Activated CD4-positive, alpha-beta T cell treated with anti-CD3 and anti-CD28 coated beads, Interleukin-2, amount 50 U/mL, for 1 hour (primary cell): ENCODE measurements at regions not wholly inside any gene's neighbourhood (a gene's known extent, or its start where the extent isn't known, plus 50 kb on each side); places are given as distances from the start of the nearest gene placed in this dataset.

Experiments used
- DNase-seq: peaks from one replicate; pipeline ENCODE4 v3.0.0-alpha.2; 2020

DNA sequence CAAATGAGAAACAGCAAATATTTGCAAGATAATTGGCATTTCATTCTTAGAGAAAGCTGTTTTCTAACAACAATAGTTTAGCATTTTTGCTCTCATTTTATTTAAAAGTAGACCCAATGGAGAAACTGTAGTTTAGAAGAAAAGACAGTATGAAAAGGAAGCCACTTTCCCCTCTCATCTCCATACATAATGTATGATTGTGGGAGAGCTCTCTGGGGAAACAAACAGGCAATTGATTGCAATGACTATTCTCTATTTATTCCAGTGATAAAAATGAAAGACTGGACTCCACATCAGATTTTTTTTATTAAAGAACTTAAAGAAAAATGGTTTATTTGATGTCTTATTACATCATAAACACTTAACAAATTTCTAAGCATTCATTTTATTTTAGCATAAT is 116.8 kb upstream of the SASH1 start:
- no peak for DNase-seq

DNA sequence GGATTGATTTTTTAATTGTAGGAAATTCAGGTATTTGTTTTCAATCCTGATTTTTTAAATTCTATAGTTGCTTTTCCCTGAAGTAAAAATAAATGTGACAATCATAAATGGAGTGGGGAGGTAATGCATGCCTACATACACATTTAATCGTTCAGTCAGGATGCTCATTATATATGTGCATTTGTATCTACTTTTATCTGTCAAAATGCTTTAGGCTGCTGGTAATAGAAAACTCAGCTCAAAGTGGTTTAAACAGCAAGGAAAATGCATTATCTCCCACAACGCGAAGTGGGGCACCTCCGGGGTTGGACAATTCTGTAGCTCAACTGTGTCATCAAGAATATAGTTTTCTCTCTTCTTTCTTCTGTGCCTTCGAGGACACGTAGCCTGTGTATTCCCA is 116.4 kb upstream of the SASH1 start:
- no peak for DNase-seq

DNA sequence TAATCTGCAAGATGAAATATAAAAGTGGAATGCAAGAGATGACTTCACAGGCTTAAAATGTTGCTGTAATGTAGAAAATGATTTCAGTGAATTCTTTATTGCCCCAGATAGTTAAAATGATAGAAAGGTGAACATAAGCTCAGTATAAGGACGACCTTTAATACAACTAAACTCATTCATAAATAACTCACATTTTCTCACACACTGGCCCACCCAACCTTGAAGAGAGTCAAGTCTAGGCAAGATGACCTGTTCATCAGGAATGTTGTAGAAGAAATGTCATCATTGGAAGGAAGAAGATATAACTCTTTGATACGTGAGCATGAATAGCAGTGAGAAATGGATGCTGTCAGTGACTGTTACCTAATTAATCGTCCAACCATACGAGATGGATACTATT is 111.1 kb upstream of the SASH1 start:
- DNase-seq: no peak

DNA sequence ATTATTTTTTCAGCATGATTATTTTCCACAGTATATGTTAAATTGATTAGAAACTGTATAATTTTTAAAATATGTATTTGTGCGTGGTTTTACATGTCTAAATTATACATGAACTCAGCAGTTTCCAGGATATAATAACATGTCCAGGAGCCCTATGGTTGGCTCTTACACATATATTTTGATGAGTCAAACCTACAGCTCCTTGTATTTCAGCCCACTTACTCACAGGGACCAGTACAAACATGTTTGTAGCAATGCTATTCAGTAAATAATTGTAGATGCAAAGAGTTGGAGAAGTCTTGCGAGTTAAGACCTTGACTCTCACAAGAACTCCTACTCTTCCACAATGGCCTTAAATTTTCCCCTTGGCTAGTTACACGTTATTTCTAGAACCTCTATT is 107.2 kb upstream of the SASH1 start:
- no peak for DNase-seq

DNA sequence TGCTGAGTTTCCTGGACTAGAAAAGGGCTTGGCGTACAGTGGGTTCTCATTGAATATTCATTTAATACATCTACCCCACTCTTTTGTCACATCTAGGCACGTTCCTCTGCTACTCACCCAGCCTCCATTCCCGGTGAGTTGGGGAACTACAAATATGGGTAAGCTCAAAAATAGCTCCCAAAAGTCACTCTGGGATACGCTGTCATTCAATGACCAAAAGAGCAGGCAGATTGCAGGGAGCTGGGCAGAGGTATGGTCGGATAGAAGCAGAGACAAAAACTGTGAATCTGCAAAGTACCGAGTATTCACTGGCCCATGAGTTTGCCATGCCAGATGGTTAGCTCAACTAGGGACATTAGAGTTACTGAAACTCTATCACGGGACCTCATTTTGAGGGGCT is 103.9 kb upstream of the SASH1 start:
- DNase-seq: no peak

DNA sequence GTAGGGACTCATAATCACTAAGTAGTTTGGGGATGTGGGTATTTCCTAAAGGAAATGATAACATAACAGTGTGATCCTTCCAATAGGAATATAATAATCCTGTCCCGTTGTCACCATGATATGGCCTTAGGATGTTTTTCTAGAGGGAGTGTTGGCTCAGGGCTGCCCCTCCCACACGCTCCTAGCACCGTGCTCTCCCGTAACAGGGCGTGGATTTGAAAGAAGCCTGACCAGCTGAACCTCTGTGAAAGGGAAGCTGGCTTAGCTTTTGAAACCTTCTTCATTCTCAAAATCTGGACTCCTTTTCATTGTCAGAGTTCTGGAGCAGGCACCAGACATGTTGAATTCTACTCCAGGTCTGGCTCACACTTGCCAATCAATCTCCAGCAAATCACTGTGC is 103.4 kb upstream of the SASH1 start:
- DNase-seq: no peak

DNA sequence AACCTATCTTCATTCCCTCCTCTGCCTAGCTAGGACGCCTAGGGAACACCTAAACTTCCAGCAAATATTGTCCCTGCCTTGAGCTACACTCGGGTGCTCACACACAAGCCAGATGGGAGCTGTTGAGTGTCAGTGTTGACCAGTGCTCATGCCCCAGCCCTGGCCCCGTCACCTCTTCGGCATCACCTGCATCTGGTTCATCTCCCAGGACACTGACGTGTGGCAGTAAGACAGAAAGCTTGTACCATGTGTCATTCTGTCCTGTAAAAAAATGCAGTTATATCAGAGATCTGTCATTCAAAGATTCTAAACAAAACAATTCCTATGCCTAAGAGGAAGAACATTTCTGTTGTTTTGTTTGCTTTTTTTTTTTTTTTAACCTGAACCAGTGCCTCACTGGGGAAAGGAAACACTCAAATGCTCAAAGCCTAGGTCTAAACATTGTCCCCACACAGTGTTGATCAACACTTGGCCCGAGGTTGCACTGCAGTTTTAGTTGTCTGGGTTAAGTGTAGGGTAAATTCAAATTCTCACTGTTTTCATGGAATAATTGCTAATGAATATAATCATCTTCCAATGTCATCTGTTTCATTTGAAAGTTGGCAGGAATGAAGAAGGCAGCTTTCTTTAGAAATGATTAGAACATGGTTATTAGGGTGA is 102.7 kb upstream of the SASH1 start:
- DNase-seq: no peak

DNA sequence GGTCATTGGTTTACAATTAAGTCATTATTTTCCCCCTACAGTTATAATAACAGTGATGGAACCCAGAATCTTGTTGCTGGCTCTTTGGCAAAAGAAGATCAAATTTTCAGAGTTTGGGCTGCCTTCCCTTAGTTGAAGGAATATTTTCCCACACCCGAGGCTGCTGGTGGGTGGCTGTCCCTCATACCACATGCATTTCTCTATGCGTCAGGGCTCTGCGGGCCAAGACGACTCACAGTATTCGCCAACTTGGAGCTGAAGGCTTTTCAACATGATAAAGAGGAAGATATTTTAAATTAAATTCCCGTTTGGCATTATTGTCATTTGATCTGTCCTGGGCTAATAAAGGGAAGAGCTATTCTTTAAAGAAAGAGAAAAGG is 102.2 kb upstream of the SASH1 start:
- DNase-seq: no peak

DNA sequence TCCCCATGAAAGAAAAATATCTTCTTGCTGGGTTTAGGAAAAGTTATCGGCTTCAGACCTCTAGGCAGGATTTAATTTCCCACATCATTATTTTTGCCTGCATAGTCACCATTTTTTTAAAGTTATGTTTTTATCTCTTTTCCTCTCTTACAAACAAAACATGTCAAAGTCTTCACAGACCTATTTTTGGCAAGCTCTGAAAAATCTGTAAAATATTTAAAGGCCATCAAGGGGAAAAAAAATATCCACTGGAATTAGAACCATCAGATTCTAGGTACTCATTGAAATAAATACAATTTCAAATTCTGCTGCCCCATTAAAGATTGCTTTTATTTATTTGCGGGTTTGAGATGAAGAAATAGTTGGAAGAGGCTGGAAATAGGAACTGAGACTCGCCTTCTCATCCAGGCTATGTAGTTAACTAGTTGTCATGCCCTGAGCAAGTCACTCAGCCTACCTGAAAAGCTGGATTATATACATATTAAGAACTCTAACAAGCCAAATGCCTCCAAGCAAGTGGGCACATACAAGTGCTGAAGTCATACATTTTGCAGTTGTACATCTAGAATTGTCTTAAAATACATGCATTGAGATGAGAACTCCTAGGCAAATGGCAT is 101.7 kb upstream of the SASH1 start:
- DNase-seq: no peak

DNA sequence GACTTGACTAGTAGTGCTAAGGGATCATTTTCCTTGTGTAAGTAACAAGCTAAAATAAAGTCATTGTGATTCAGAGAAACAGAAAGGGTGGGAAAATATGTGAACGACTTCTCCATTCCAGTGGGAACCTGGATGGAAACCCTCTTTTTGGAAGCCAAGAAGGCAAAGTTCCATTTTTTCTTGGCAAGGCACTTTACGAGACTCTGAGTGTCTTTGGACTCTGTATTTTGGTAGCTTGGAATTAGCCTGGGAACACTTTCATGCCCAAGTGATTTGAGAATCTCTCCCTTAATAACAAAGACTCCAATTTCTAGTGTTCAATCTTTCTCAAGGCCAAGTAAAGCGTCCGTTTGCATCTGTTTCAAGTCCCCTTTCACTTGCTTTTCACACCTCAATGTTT is 100.5 kb upstream of the SASH1 start:
- DNase-seq: no peak

DNA sequence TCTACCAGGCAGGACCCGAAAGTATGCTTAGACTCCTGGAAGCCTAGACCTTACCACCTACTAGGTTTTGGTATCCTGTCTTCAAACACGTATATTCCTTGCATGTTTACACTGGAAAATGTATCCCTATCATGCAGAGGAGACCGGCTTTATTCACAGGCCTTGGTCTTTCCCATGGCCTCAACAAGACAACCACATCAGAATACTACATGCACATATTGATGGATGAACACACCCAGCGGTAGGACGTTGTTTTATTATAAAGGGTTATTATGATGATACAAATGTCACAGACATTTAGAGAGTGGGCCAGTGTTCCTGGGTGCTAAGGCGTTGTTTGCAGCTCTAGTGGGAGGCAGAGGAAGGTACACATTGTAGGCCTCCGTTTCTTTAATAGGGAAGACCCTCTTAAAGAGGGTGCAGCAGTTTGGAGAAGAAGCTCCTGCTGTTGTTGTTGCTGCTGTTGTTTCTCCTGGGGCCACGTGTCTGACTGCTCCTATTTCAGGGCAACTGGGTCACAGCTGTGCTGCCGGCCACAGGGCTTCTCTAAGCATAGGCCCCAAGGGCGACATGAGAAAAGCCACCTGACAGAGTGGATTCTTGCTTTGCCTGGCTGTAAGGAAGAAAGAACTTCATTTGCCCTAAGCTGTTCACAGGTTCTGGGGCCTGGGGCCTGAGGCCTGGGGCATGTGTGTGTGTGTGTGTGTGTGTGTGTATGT is 98.3 kb upstream of the SASH1 start:
- DNase-seq: no peak

DNA sequence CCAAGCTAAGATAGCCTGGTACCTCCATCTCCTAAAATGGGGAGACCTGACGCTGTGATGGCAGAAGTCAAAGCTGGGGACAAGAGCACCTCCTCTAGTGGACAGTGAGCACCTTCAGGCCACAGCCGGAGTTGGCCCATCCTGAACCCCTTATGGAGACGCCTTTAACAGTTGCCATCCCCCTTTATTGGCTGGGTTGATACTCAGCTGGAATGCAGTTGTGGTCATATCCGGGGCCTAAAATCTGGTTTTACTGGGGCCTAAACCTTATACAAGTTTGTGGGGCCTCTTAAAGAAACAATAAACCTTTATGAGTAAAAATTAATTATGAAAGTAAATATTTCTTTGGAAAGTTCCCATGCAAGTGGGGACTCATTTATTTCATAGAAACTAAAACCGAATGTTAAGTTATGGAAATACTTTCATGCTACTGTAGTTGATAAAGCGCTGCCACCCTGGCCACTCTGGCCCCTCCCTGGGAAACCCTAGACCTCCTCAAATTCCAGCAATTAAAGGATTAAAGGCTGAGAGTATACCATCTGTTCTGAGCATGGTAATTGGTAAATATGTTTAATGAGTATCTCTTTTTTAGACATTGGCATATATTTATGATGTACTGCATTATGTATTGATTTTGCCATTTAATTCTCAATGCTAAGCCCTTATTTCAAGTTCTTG is 95.1 kb upstream of the SASH1 start:
- no peak for DNase-seq

DNA sequence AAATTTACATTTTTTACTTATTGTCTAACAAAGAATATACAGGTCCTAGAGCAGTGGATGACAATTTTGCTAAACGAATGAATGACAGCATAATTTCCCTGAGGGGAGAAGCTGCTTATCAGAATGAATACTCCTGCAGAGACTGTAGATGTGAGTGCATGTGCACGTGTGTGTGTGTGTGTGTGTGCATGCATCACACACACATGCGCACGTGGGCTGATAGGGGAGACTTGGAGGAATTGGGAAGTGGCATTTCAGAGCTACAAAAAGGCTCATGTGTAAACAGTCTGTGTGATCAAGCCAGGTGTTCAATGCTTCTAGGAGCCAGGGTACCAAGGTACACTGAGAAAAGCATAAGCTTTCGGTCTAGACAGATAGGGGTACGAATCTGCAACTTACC is 93.5 kb upstream of the SASH1 start:
- DNase-seq: no peak

DNA sequence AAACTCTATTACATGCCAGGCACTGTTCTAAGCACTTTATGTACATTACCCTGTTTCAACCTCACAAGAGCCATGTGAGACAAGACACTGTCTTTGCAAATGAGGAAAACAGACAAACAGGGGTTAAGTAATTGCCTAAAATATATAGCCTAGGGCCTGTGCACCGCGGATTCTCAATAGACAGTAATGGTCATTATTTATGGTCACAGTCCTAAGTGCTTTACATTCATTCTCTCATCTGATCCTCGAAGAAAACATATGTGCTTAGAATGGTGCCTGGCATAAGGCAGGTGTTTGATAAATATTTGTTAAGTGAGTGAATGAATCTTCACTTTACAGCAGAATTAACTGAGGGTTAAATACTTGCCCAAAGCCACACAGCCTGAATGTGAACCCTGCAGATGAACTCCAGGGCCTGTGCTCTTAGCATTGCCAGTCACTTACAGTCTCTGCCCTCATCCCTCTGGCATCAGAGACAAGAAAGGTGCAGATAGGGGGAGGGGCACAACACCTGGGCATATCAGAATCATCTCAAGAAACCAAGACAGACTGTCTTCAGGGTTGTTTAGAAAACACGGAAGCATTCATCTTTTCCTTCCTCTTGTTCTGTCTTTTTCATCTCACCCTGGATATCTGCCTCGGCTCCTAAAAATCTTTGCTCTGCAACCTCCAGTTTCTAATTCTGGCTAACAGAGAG is 92.8 kb upstream of the SASH1 start:
- DNase-seq: no peak

DNA sequence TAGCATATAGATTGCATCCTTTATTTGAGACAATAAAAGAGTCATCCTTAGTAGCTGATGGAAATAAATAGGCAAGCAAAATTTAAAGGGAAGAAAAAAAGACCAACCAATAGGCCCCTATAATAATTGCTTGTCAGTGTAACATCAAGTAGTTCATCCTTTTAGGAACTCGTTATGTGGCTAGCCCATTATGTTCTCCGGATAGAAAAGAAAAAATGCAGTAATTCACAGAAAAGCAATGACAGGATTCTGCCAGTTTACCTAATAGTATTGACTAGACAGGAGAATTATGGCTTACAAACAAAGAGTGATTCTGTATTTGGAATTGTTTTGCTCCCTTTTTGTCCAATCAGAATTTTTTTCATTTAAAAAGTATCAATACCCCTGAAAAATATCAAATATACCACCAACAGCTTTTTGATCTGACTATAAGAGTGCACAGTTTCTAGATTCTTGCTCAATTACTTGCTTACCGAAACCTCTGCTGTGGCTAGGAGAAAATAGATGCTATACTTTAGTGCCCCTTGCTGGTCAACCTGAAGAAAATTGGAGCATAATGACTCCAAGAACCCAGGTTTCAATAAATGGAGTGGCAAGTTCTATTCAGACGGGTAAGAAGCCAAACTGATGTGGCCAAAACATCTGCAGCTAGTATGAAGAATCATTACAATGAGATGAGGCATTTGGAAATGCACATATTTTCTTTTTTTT is 91.5 kb upstream of the SASH1 start:
- no peak for DNase-seq

DNA sequence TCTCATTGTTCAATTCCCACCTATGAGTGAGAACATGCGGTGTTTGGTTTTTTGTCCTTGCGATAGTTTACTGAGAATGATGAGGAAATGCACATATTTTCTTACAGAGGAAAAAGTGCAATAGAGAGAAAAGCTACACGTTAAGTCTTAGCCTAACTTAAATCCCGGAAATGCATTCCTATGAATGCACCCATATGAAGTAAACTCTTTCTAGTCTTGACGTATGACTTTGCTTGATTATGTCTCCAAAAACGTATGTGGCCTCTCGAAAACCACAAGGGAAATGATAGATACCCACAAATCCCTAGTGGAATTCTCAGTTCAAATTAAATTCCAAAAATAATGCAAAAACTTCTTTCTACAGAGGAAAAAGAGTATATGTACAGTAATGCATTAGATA is 90.7 kb upstream of the SASH1 start:
- no peak for DNase-seq

DNA sequence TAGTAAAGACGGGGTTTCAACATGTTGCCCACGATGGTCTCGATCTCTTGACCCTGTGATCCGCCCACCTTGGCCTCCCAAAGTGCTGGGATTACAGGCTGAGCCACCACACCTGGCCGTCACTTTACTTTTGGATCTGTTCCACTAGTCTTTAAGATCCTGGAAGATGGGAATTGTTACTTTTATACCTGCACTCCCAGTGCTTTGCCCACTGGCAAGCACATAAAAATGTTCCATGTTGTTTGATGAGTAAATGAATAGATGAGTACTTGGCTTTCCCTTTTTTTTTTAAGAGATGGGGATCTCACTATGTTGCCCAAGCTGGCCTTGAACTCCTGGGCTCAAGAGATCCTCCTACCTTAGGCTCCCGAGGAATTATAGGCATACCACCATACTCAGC is 84.8 kb upstream of the SASH1 start:
- DNase-seq: no peak

DNA sequence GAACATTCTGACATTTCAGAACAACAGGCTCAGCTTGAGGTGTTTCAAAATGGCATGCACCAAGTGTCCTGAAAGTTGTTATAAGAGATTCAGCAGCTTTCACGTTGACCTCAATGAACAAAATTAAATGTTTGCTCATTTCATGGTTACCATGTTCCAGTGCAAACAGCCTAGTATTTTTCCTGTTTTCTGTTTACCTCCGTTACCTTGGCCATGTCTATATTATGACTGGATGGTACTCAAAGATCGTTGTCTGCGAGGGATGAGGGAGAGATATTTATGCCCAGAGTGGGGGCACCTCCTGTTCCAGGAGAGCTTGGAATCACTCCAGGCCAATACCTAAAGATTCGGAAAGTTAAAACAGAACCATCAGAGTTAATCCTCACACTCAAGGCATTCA is 83.8 kb upstream of the SASH1 start:
- DNase-seq: no peak

DNA sequence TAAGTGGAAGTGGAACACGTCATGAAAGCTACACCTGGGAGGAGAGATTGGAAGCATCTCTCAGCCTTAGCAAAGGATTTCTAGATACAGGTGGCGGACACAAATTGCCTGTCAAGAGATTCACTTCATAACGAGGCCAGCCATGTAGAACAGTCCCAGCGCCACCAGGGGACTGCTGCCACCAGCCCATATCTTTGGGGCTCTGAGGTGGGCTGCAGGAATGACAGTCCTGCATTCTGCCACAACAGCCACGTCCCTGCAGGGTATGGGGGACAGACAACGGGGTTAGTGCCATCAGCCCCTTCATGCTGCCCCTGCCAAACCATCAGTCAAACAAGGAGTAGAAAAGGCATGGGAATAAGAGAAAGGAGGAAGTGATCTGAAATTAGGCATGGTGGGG is 81.2 kb upstream of the SASH1 start:
- DNase-seq: no peak

DNA sequence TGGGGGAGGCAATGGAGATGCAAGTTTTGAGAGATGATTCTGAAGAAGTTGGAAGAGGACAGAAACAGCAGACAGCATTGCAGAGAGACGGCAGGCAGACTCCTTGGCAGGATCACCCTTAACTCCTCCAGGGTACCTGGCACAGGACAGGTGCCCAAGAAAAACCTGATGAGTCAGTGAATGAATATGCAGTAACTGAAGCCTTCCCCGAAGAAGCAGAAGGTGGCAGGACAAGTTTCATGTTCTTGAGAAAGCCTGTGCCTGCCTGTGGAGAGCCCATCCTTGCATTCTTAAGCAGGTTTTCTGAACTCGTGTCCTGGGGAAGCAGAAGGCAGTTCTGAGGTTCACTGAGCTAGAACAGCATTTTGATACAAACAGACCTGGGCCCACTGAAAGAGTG is 79.6 kb upstream of the SASH1 start:
- no peak for DNase-seq

DNA sequence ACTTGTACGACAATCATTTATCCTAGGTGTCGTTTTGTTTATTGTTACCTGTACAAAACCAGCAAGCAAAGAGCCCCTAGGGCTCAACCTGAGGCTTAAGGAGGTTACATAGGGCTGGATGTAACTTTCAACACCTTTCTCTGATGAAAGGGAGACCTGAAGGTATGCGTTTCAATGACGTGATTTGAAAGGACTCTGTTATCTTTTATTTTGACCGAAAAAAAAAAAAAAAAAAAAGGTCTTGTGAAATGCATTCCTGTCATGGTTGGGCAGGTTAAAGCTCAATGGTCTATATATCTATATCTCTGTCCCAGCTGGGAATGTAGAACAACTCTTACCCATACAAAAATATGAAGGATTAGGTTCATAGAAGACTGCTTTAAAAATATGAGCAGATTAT is 78.7 kb upstream of the SASH1 start:
- DNase-seq: no peak

DNA sequence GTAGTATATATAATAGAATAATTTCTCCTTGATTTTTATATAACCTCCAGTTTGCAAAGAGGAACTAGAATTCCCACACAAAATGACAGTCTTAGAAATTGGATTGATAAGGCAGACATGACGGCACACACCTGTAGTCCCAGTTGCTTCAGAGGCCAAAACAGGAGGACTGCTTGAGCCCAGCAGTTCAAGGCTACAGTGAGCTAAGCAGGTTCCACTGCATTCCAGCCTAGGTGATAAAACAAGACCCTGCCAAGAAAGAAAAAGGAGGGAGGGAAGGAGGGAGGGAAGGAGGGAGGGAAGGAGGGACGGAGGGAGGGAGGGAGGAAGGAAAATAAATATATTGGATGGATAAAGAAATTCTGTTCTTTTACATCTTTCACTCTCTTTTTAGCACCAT is 77.6 kb upstream of the SASH1 start:
- no peak for DNase-seq

DNA sequence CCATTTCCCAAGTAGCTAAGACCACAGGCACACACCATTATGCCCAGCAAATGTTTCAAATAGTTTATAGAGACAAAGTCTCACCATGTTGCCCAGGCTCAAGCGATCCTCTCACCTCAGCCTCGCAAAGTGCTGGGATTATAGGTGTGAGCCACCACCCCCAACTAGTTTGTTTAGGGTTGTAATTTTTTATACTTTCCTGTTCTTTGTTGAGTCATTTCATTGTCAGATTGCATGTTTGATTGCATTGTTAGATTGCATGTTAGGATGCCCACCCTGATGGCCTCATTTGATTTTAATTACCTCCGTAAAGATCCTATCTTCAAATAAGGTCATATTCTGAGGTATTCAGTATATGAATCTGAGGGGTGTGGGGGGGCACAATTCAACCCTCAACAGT is 73.3 kb upstream of the SASH1 start:
- DNase-seq: no peak
